GM12891 (cell line): ENCODE measurements at regions not wholly inside any gene's neighbourhood (a gene's known extent, or its start where the extent isn't known, plus 50 kb on each side); places are given as distances from the start of the nearest gene placed in this dataset.

Experiments used
- DNase-seq: peaks from one replicate; pipeline ENCODE4 v3.0.0; 2011; ENCODE audit warnings: low spot score; ENCODE audit not compliant: insufficient read length
- FAIRE-seq: peaks from 2 replicates; lab custom pipeline; 2011; peaks lifted over from hg19 to GRCh38; lab: Jason Lieb, UNC
- PAX5 ChIP-seq: IDR thresholded peaks from 2 replicates; pipeline ENCODE4 v1.6.1; 2011; ENCODE audit warnings: low read length, moderate library complexity, mild to moderate bottlenecking; ENCODE audit not compliant: insufficient read depth, severe bottlenecking
- POLR2A ChIP-seq: IDR thresholded peaks from 2 replicates; pipeline ENCODE4 v1.6.1; 2011; ENCODE audit warnings: low read depth, low read length, control low read depth
- POLR2AphosphoS5 ChIP-seq: IDR thresholded peaks from 2 replicates; pipeline ENCODE4 v1.6.1; 2011; ENCODE audit warnings: low read depth, low read length, control low read depth
- POU2F2 ChIP-seq: IDR thresholded peaks from 2 replicates; pipeline ENCODE4 v1.6.1; 2011; ENCODE audit warnings: low read depth, mild to moderate bottlenecking, control low read depth, low read length, moderate library complexity
- SPI1 ChIP-seq: IDR thresholded peaks from 2 replicates; pipeline ENCODE4 v1.6.1; 2011; ENCODE audit warnings: low read depth, low read length, control low read depth
- TAF1 ChIP-seq: IDR thresholded peaks from 2 replicates; pipeline ENCODE4 v1.6.1; 2011; ENCODE audit warnings: low read depth, low read length, control low read depth

DNA sequence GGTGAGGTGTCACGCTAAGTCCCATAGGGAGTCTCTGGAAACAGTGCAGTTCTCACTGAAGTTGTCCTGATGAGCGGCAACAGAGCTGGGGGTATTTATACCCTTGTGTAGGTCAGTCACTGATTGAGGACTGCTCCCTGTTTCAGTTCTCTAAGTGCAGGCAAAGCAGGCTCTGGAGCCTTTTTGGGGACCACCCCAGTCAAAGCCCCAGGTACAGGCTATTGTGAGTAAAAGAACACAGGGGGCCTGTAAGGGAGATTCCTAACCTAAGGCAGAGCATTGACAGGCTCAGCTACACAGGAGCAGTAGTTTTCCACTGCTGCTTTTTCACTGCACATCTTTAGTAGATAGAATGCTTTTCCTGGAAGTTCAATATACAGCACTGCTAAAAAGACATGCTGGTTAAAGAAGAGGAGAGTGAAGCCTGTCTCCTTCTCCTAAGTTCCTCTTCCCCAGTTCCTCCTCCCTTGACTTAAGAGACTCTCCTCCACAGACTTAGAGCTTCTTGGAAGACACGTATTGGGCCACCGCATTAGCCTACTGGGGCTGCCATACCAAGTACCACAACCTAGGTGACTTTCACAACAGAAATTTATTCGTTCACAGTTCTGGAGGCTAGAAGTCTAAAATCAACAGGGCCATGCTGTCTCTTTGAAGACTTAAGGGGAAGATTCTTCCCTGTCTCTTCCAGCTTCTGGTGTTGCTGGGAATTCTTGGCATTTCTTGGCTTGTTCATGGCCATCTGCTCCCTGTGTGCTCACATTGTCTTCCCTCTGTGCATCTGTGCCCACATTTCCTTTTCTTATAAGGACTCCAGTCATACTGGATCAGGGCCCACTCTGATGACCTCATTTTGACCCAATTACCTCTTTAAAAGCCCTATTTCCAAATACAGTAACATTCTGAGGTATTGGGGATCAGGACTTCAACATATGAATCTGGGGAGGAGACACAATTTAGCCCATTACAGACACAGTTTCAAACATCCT, 221.0 kb downstream of the ESM1 start:
- no peak for TF ChIP-seq PAX5
- DNase-seq (no peak), FAIRE-seq (no peak)

DNA sequence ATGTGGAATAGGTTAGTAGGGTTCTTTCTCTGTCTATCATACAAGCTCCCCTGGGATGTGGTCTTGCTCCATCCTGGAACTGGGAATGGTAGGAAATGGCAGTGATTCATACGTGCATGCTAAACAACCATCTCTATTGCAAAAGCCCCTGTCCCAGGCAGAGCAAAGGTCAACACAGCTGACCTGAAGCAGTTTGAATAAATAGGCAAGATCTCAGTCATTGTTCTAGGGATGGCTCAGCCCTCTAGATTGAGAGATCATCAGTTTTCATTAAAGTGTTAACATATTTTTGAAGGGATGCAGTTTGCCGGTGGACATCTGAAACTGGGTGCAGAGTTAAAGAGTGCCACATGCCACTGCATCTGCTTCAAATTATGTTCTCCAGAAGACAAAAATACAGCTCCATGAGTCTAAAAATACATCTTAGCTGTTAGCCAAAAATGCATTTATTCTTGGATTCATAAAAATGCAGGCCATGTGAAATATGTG, 224.1 kb downstream of the ESM1 start:
- DNase-seq (no peak), FAIRE-seq (no peak)
- TF ChIP-seq POLR2A (no peak), POU2F2 (no peak), POLR2AphosphoS5 (no peak), SPI1 (no peak), PAX5 (no peak), TAF1 (no peak)

DNA sequence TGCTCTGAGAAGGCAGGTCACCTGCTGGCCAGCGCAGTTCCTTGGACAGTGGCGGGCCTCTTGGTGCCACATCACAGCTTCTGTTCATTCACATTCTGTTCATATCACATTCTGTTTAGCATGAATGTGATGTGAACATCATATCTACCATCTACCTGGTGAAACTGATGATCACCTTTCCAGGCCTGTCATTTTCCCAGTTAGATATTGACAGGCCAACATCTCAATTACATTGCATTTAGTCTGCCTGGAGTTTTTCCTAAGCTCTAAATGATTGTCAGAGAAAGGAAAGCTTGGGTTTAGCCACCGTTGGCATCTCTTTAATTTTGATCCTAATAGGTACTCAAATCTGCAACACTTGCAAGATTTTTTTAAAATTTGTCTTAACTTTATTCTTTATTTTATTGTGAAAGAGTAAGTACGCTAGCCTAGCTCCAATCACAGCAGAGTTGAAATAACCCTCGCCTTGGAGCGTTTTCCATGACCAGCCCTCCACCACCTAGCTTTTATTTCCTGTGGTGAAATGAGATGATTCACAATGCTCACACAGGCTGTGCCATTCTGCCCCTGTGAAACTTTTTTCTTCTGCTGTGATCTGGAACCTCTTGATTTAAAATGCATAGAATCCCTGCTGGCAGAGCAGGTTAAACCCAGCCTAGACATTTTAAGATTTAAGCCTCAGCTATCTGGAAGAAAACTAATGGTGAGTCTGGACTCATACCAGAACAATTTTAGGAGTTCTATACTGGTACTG, 225.0 kb downstream of the ESM1 start:
- FAIRE-seq: no peak
- TF ChIP-seq POLR2AphosphoS5: no peak
- TF ChIP-seq POU2F2: no peak
- no peak for TF ChIP-seq POLR2A
- TF ChIP-seq SPI1: no peak
- no peak for TF ChIP-seq TAF1
- no peak for TF ChIP-seq PAX5
- no peak for DNase-seq

DNA sequence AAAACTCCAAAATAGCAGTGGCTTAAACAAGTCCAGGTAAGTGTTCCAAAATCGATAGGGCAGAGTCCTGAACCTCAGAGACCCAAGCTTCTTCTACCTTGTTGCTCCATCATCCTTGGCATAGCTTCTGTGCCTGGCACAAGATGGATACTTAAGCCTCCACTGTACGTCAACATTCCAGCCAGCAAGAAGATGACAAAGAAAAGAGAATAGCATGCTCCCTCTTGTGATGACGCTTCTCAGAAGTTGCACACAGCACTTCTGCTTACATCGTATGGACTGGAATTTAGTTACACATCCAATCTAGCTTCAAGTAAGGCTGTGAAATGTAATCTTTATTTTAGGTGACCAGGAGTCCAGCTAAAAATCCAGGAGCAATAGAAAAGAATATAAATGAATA, 227.4 kb downstream of the ESM1 start:
- DNase-seq (no peak), FAIRE-seq (no peak)
- no peak for TF ChIP-seq POU2F2
- TF ChIP-seq PAX5: no peak
- no peak for TF ChIP-seq TAF1
- no peak for TF ChIP-seq POLR2AphosphoS5
- no peak for TF ChIP-seq POLR2A
- TF ChIP-seq SPI1: no peak

DNA sequence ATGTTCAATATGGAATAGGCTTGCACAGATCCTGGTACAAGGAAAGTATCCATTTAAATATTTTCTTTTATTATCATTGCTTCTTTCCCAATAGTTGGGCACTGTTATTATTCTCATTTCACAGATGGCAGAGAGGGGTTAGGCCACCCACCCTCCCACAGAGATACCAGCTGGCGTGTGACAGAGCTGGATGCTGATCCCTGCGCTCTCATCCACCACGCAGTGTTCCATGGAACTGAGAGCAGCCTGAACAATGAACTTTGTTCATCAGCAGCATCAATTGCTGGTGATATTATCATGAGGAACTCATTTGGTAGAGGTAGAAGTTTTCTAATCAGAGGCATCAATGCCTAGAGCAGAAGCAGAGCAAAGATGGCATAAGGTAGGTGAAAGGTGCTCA, 227.9 kb downstream of the ESM1 start:
- no peak for DNase-seq
- FAIRE-seq: no peak

DNA sequence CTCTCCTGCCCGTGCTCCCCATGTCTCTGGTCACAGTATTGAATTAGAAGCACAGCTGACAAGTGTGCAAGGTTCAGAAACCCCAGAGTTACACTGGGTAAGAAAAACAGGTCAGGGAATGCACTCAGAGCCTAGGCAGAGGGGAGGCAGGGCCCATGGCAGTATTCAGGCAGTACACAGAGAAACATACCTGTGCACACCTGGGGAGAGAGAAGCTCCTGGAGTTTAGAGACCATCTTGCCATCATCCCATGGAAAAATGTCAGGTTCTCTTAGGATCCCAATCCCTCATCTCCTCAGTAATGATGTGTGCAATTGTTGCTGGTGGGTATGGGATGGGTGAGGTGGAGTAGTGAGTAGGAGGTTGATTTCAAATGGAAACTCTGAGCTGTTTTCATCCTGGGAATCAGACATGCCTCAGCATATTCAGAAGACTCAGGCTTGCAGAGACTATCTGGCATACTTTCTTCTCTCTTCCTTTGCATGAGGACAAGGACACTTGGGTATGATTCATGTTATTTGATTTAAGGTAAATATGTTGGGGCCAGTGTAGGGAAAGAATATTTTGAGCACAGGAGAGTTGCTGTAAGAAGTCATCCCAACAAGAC, 228.5 kb downstream of the ESM1 start:
- FAIRE-seq (no peak), DNase-seq (no peak)
- no peak for TF ChIP-seq POLR2AphosphoS5

More for the DNA sequence above, 227.9 kb downstream of the ESM1 start:
- TF ChIP-seq TAF1 (no peak), POU2F2 (no peak), POLR2A (no peak), PAX5 (no peak), POLR2AphosphoS5 (no peak), SPI1 (no peak)

DNA sequence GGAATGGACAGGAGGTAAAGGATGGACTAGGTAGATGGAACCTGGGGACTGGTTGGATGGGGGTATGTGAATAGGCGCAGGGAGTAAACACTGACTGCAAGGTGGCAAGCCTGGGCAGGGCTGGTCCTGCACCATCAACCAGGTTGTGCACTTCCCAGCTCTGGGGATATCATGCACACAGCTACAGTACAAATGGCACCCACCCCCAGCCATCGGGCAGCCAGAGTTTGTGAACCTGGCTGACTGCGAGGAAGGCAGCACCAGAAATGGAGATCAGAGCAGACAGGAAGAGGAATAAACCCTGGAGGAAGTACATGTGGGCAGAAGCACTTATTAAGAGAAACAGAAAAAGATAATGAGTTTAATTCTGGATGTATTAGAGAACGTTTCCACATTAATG, 229.1 kb downstream of the ESM1 start:
- FAIRE-seq: no peak
- no peak for TF ChIP-seq SPI1
- no peak for TF ChIP-seq TAF1
- TF ChIP-seq POU2F2: no peak
- TF ChIP-seq POLR2A: no peak
- no peak for TF ChIP-seq PAX5
- TF ChIP-seq POLR2AphosphoS5: no peak
- no peak for DNase-seq

DNA sequence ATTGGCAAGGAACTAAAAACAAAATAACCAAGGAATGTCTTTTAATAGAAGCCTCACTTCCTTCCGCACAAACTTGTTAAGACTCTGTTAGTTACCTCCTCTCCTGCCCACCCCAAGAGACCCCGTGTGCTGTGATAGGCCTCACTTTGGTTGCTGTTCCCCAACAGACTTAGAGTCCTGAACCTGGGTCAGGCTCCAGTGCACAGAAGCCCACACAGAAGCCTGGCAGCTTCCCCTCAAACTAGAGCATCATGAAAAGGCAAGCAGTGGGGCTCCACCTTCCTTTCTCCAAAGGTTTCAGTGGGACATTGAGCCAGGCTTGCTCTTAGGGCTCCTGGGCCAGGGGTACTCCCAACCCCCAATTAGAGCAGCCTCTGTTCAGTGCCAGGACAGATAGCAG, 230.5 kb downstream of the ESM1 start:
- TF ChIP-seq SPI1 (no peak), POLR2AphosphoS5 (no peak), TAF1 (no peak)

DNA sequence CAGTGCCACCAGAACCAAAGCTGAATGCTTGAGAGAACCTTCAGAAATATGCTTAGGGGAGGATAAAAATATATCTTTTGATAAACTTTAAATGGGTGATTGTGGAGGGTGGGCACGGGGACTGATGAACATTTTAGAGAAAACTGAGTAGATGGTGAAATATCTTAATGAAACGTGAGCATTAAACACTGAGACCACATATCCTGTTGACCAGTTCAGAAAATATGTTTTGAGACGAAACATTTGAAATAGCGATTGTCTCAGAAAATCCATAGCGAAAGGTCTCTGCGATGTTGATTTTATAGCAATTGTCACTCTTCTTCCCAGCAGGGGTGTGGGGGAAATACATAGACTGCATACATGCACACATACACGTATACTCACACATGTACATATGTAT, 231.0 kb downstream of the ESM1 start:
- FAIRE-seq (no peak), DNase-seq (no peak)
- TF ChIP-seq POU2F2: no peak
- no peak for TF ChIP-seq POLR2AphosphoS5
- TF ChIP-seq POLR2A: no peak

More for the DNA sequence above, 230.5 kb downstream of the ESM1 start:
- FAIRE-seq (no peak), DNase-seq (no peak)

DNA sequence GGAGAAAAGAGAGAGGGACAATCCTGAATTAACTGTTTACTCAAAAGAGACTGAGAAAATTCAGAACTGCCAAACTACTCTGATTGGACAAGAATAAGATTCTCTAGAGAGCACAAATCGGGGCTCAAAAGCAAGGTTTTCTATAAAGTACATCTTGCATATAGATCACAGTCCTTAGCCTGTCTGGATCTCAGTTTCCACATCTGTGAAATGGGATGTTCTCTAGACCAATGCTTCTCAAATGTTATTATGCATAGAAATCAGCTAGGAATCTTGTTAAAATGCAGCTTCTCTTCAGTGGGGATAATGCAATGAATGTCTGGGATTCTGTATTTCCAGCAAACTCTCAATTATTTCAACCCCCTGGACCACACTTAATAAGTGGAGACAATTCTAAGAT, 231.6 kb downstream of the ESM1 start:
- no peak for DNase-seq
- no peak for FAIRE-seq
- TF ChIP-seq PAX5: no peak
- no peak for TF ChIP-seq POU2F2
- no peak for TF ChIP-seq POLR2A
- TF ChIP-seq POLR2AphosphoS5: no peak
- TF ChIP-seq TAF1: no peak
- no peak for TF ChIP-seq SPI1
